Neuronal stem cell (in vitro differentiated cells): ENCODE measurements at regions not wholly inside any gene's neighbourhood (a gene's known extent, or its start where the extent isn't known, plus 50 kb on each side); places are given as distances from the start of the nearest gene placed in this dataset.

Source experiments
- DNase-seq: peaks from one replicate; pipeline ENCODE4 v3.0.0-alpha.2; 2013; ENCODE audit warnings: low spot score
- H2AFZ ChIP-seq: one replicate; pipeline ENCODE4 v1.6.1; 2013; ENCODE audit warnings: mild to moderate bottlenecking, low read length, inconsistent platforms
- H2AK5ac ChIP-seq: 2 replicates; pipeline ENCODE4 v1.6.1; 2013; ENCODE audit warnings: low read depth, mild to moderate bottlenecking, inconsistent platforms, low read length, moderate library complexity, mixed read lengths
- H2BK120ac ChIP-seq: 2 replicates; pipeline ENCODE4 v1.6.1; 2013; ENCODE audit warnings: low read depth, mild to moderate bottlenecking, inconsistent platforms, low read length, moderate library complexity, mixed read lengths
- H2BK12ac ChIP-seq: one replicate; pipeline ENCODE4 v1.6.1; 2013; ENCODE audit warnings: low read length, inconsistent platforms
- H2BK15ac ChIP-seq: 2 replicates; pipeline ENCODE4 v1.6.1; 2013; ENCODE audit warnings: mild to moderate bottlenecking, low read length, inconsistent platforms, mixed read lengths
- H2BK5ac ChIP-seq: one replicate; pipeline ENCODE4 v1.6.1; 2013; ENCODE audit warnings: inconsistent platforms, mild to moderate bottlenecking, low read length, moderate library complexity
- H3K14ac ChIP-seq: one replicate; pipeline ENCODE4 v1.6.1; 2013; ENCODE audit warnings: low read length, inconsistent platforms
- H3K18ac ChIP-seq: 2 replicates; pipeline ENCODE4 v1.6.1; 2013; ENCODE audit warnings: low read length, inconsistent platforms
- H3K23ac ChIP-seq: 2 replicates; pipeline ENCODE4 v1.6.1; 2013; ENCODE audit warnings: low read depth, mild to moderate bottlenecking, mixed read lengths, low read length, inconsistent platforms; ENCODE audit not compliant: poor library complexity
- H3K27ac ChIP-seq: replicated peaks from 3 replicates; pipeline ENCODE4 v1.5.1; 2013; ENCODE audit warnings: low read length, inconsistent platforms
- H3K27me3 ChIP-seq, 3 experiments: 2 replicates each; pipeline ENCODE4 v1.6.1; 2013; ENCODE audit warnings: low read length in 3 of 3, mild to moderate bottlenecking in 2 of 3, inconsistent platforms in 1 of 3, low read depth in 1 of 3, mixed read lengths in 1 of 3, moderate library complexity in 1 of 3; ENCODE audit not compliant: control insufficient read depth in 3 of 3, insufficient read depth in 3 of 3
- H3K36me3 ChIP-seq, 2 donors: replicated peaks in 1 of 2; 2 replicates each; pipeline ENCODE4 v1.6.1; 2013; ENCODE audit warnings: low read length in 2 of 2; ENCODE audit not compliant: control insufficient read depth in 2 of 2, insufficient read depth in 2 of 2
- H3K4ac ChIP-seq: 2 replicates; pipeline ENCODE4 v1.6.1; 2013; ENCODE audit warnings: inconsistent platforms, mild to moderate bottlenecking, low read length, moderate library complexity
- H3K4me1 ChIP-seq, 2 donors: 1 replicate in 1 of 2; 2 replicates in 1 of 2; pipeline ENCODE4 v1.6.1; 2013; ENCODE audit warnings: low read length in 2 of 2, low read depth in 1 of 2; ENCODE audit not compliant: control insufficient read depth in 2 of 2, insufficient read depth in 1 of 2
- H3K4me2 ChIP-seq: one replicate; pipeline ENCODE4 v1.6.1; 2013; ENCODE audit warnings: mild to moderate bottlenecking, low read length, inconsistent platforms; ENCODE audit not compliant: insufficient read depth, poor library complexity, severe bottlenecking
- H3K4me3 ChIP-seq, 2 donors: 2 replicates each; pipeline ENCODE4 v1.5.1; 2013; ENCODE audit warnings: low read length in 2 of 2, mild to moderate bottlenecking in 2 of 2, inconsistent platforms in 1 of 2, moderate library complexity in 1 of 2
- H3K79me1 ChIP-seq: one replicate; pipeline ENCODE4 v1.6.1; 2013; ENCODE audit warnings: low read depth, mild to moderate bottlenecking, inconsistent platforms, low read length, moderate library complexity
- H3K9ac ChIP-seq: one replicate; pipeline ENCODE4 v1.6.1; 2013; ENCODE audit warnings: mild to moderate bottlenecking, low read depth, low read length, inconsistent platforms; ENCODE audit not compliant: poor library complexity
- H3K9me3 ChIP-seq, 2 donors: replicated peaks in 1 of 2; 2 replicates each; pipeline versions ENCODE3 to v1.6.1; 2013; ENCODE audit warnings: low read length in 2 of 2, mild to moderate bottlenecking in 2 of 2, inconsistent platforms in 1 of 2, low read depth in 1 of 2, mixed read lengths in 1 of 2, moderate library complexity in 1 of 2; ENCODE audit not compliant: control insufficient read depth in 2 of 2, insufficient read depth in 1 of 2
- H4K8ac ChIP-seq: one replicate; pipeline ENCODE4 v1.6.1; 2013; ENCODE audit warnings: low read depth, mild to moderate bottlenecking, inconsistent platforms, low read length, moderate library complexity
- H4K91ac ChIP-seq: one replicate; pipeline ENCODE4 v1.6.1; 2013; ENCODE audit warnings: low read length, low read depth, mild to moderate bottlenecking, inconsistent platforms; ENCODE audit not compliant: poor library complexity
- WGBS, 2 donors: extraction: QIAGEN DNeasy Blood & Tissue Kit; methylation state at CpG; one replicate each; pipeline ENCODE4 v1.1.7; 2013; ENCODE audit warnings: missing lambda C conversion rate in 2 of 2, mixed read lengths in 1 of 2; ENCODE audit not compliant: insufficient read length in 2 of 2, insufficient replicate concordance in 1 of 2; ENCODE audit errors: extremely low coverage in 2 of 2; 5-methylcytosine and 5-hydroxymethylcytosine counted together

DNA sequence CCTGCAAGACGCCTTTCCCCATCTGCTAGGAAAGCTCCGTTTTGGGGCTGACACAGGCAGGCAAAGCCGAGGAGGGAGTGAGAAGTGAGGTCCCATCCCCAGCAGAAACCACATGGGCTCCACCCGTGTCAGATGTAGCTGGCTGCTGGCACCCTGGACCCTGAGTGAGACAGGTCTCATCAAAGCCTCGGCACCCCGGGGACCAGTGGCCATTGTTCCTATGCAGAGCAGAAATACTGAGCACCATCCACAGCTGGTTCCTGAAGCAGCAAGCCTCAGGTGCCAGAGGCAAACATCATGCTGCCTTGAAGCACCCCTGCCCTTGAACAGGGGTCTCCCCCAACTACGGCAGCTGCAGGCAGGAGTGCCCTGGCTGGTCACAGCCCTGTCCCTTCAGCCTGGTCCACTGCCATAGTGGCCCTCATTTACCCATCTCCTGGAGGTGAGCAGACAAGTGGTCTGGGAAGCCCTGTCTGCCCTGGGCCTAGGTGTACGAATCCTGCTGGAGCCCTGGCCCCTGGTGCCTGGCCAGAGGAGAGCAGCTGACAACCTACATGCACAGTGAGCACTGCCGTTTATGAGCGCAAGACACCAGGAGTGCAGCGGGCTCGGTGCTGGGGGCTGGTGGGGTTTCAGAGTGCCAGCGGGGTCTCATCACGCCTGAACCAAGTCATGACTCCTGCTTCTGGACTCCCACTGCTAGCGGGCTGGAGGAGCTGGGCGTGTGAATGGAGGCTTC lies 289.8 kb upstream of the RTL1 start:
- peak overlapping the region; percentile 85 for H3K18ac ChIP-seq
- no peak overlapping the region for H3K27ac ChIP-seq
- H3K14ac ChIP-seq = peak overlapping the region; percentile 58
- peaks cover 13 to 20% of the 10 kb centered on the region in 2 donors for H3K4me1 ChIP-seq
- H2BK5ac ChIP-seq = no peak overlapping the region
- WGBS, 2 donors = no CpG with 5 or more reads among the region's 16 CpGs
- H3K23ac ChIP-seq = peak overlapping the region; percentile 0
- no peak overlapping the region for H4K91ac ChIP-seq
- H3K9ac ChIP-seq = no peak overlapping the region
- H2BK120ac ChIP-seq = no peak overlapping the region
- peak overlapping the region; percentile 95 for H2AK5ac ChIP-seq
- H2BK12ac ChIP-seq = peak overlapping the region; percentile 86
- peak overlapping the region; percentile 82 for H2BK15ac ChIP-seq
- H3K36me3 ChIP-seq = no peaks in the 10 kb centered on the region
- peak overlapping the region in 1 of 2 donors; percentile 10 for H3K4me3 ChIP-seq
- H2AFZ ChIP-seq = no peak overlapping the region
- DNase-seq = no peak
- H3K4me2 ChIP-seq = no peak overlapping the region
- H3K4ac ChIP-seq = no peak overlapping the region
- H4K8ac ChIP-seq = no peak overlapping the region
- no peaks in the 10 kb centered on the region for H3K79me1 ChIP-seq
- no peaks in the 10 kb centered on the region for H3K9me3 ChIP-seq
- no peaks in the 10 kb centered on the region for H3K27me3 ChIP-seq

DNA sequence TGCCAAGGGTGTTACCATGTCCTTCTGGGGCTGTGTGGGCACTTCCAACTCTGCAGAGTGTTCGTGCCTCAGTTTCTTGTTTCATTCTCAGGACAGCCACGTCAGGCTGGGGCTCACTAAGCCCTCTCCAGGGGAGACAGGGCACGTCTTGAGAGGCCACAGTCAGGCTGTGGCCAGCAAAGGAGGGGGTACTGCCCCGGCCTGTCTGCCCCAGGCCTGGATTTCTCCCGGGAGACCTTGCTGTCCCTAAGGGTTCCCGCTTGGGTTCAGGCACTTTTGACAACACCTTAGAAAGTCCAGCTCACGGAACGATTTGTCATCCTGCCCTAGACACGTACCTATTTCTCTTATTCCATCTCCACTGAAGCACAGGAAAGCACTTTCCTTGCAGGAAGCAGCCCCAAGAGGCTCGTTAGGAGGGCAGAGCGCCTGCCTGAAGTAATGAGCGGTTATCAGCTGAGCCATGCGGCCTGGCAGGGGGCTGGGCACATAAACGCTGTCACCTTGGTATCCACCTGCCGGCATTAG lies 290.4 kb upstream of the RTL1 start:
- H3K4me1 ChIP-seq = peaks cover 16 to 20% of the 10 kb centered on the region in 2 donors
- H3K9ac ChIP-seq = no peak overlapping the region
- H2AK5ac ChIP-seq = peak overlapping the region; percentile 95
- H2BK15ac ChIP-seq = peak overlapping the region; percentile 92
- H2BK5ac ChIP-seq = no peak overlapping the region
- no peak overlapping the region for H3K27ac ChIP-seq
- H2AFZ ChIP-seq = no peak overlapping the region
- WGBS, 2 donors = no CpG with 5 or more reads among the region's 15 CpGs
- peak overlapping the region; percentile 58 for H3K14ac ChIP-seq
- no peak overlapping the region for H3K4ac ChIP-seq
- no peak overlapping the region for H3K4me2 ChIP-seq
- H3K23ac ChIP-seq = peak overlapping the region; percentile 48
- H2BK120ac ChIP-seq = no peak overlapping the region
- no peak overlapping the region for H4K91ac ChIP-seq
- no peak overlapping the region for H3K4me3 ChIP-seq
- peak overlapping the region; percentile 77 for H3K18ac ChIP-seq
- no peak for DNase-seq
- H4K8ac ChIP-seq = no peak overlapping the region
- H3K36me3 ChIP-seq = no peaks in the 10 kb centered on the region
- no peaks in the 10 kb centered on the region for H3K27me3 ChIP-seq
- no peaks in the 10 kb centered on the region for H3K9me3 ChIP-seq
- H3K79me1 ChIP-seq = no peaks in the 10 kb centered on the region
- peak overlapping the region; percentile 94 for H2BK12ac ChIP-seq

DNA sequence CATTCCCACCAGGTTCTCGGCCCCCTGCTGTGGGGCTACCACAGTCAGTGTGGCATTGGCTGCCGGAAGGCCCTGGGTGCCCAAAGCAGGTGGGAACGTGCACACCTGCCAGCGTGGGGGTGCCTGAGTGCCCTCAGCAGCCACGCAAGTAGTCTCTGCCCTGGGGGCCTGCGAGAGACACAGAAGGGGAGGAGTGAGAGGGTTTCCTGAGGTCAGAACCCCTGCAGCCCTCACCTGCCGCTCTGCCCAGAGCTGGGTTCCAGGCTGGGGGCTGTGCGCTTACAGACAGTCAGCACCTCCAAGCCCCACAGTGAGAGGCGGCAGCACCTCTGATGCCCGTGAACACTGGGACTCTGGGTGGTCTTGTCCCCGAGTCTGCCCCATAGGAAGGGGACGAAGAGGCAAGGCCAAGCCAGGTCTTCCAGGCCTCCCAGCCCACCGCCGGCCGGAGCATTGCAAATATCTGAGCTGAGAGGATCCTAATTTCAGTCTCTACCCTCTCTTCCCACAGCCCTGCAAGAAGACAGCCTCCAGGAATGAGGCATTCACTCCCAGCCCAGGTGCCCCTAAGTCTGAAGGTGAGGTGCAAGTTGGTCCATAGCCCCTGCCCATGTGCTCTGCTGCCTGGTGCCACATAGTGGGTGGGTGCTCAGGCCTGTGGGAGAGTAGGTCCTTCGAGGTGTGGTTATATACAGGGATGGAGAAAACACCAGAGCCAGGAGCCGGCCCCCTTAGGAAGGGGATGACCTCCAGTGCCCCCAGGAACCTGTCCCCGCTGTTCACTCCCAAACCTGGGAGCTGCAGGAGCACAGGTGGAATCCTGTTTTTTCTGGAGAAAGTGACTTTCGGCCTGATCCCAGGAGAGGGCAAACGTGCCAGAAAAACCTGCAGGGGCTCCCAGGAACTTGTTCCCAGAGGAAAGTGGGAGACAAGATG lies 291.1 kb upstream of the RTL1 start:
- H2BK5ac ChIP-seq = no peak overlapping the region
- no CpG with 5 or more reads among the region's 20 CpGs for WGBS, 2 donors
- H2BK15ac ChIP-seq = peak overlapping the region; percentile 92
- H4K8ac ChIP-seq = no peak overlapping the region
- H3K18ac ChIP-seq = peak overlapping the region; percentile 77
- H3K27me3 ChIP-seq = no peaks in the 10 kb centered on the region
- no peak overlapping the region for H3K27ac ChIP-seq
- H2AFZ ChIP-seq = no peak overlapping the region
- H3K9ac ChIP-seq = no peak overlapping the region
- peak overlapping the region; percentile 94 for H2BK12ac ChIP-seq
- no peaks in the 10 kb centered on the region for H3K9me3 ChIP-seq
- no peak overlapping the region for H3K4me2 ChIP-seq
- no peak overlapping the region for H3K4me3 ChIP-seq
- H3K14ac ChIP-seq = no peak overlapping the region
- H2AK5ac ChIP-seq = peak overlapping the region; percentile 95
- H3K36me3 ChIP-seq = no peaks in the 10 kb centered on the region
- peak overlapping the region; percentile 48 for H3K23ac ChIP-seq
- H3K4ac ChIP-seq = no peak overlapping the region
- DNase-seq = no peak
- H4K91ac ChIP-seq = no peak overlapping the region
- H2BK120ac ChIP-seq = no peak overlapping the region
- H3K79me1 ChIP-seq = no peaks in the 10 kb centered on the region
- peaks cover 11 to 20% of the 10 kb centered on the region in 2 donors for H3K4me1 ChIP-seq
